GM23248 (cell line): ENCODE measurements at regions not wholly inside any gene's neighbourhood (a gene's known extent, or its start where the extent isn't known, plus 50 kb on each side); places are given as distances from the start of the nearest gene placed in this dataset.

Source experiments
- EZH2 ChIP-seq: fragments of 200-600 bp; sonication (generic); IDR thresholded peaks from 2 replicates; pipeline ENCODE4 v1.6.1; 2018; ENCODE audit warnings: antibody characterized with exemption, mild to moderate bottlenecking; ENCODE audit not compliant: insufficient read depth, poor library complexity, severe bottlenecking
- EZH2phosphoT487 ChIP-seq: fragments of 200-600 bp; sonication (generic); IDR thresholded peaks from 2 replicates; pipeline ENCODE4 v1.6.1; 2018; ENCODE audit warnings: antibody characterized with exemption, moderate library complexity, mild to moderate bottlenecking, low read depth; ENCODE audit not compliant: insufficient read depth

DNA sequence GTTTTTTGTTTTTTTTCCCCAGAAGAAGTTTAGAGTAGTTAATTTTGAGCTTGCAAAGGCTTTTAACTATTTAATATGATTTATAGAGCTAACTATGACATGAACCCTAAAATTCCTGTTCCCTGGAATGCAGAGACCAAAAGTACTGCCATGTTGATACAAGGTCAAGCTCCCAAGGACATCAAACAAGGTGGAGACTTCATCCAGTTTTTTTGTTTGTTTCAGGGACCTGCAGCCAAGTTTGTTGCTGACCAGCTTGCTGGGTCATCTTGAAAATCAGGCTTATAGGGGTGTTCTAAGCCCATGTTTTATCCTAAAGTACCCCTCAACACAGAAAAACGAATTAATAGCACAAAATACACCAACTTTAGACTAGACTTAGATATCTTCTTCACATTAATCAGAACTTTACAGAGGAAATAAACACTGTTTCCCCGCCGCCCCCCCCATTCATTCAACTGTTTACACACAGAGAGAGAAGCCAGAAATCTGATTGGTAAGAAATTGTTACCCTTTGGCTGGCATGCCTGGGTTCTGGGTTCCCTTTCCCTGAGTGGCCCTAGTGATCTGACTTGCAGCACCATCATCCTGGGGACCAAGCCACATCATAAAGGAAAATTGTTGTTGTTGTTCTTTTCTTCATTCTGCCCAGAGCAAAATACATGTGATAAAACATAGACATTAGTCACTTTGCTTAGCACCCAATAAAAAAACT, 860.5 kb downstream of the CCSER2 start:
- TF ChIP-seq EZH2phosphoT487 (no peak), EZH2 (no peak)
